Erythroblast (primary cell): ENCODE measurements at regions not wholly inside any gene's neighbourhood (a gene's known extent, or its start where the extent isn't known, plus 50 kb on each side); places are given as distances from the start of the nearest gene placed in this dataset.

ENCODE experiments used
- GATA1 ChIP-seq: IDR thresholded peaks from 2 replicates; pipeline ENCODE4 v1.6.1; 2011; ENCODE audit warnings: low read depth, mild to moderate bottlenecking, control low read depth, low read length, moderate library complexity
- POLR2A ChIP-seq: IDR thresholded peaks from 2 replicates; pipeline ENCODE4 v1.6.1; 2011; ENCODE audit warnings: mild to moderate bottlenecking, low read length

- TF ChIP-seq POLR2A (no peak), GATA1 (no peak)
Measured at GRCh38 chr10:71133710-71134686, 78.4 kb upstream of the UNC5B start.
